ENCODE measurements at regions not wholly inside any gene's neighbourhood (a gene's known extent, or its start where the extent isn't known, plus 50 kb on each side); places are given as distances from the start of the nearest gene placed in this dataset.

DNA sequence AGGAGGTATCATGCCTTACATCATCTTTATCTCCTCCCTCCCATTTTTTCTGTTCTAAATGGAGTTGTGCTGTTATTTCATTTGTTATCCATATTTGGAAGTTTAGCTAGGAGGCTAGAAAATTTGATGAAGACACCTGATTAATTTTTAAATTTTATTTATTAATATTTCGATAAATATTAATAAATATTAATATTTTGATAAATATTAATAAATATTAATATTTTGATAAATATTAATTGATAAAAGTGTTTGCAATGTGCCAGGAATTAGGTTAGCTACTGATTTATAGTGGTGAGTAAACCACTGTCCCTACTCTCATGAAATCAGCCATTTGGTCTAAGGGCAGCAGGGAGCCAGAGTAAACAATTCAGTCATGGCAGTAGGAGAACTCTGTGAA, 161.4 kb downstream of the GNAT3 start:
- DNase-seq, result no peak
- H3K79me2 ChIP-seq (ENCODE audit: low read length), result no peaks in the 10 kb centered on the region
- no peaks in the 10 kb centered on the region for H3K27me3 ChIP-seq (replicated peaks; ENCODE audit: insufficient read depth, low read length)
- H3K9me3 ChIP-seq (replicated peaks; ENCODE audit: insufficient read depth, low read length), result no peaks in the 10 kb centered on the region
- no peaks in the 10 kb centered on the region for H3F3A ChIP-seq (ENCODE audit: insufficient read depth, low read length)
- no peak for TF ChIP-seq EZH2phosphoT487 (IDR thresholded peaks at IDR 0.05; ENCODE audit: low read length)
- TF ChIP-seq EZH2 (optimal IDR thresholded peaks at IDR 0.05; ENCODE audit: low read depth, low read length), result no peak
- no peak for TF ChIP-seq CTCF (IDR thresholded peaks at IDR 0.05; ENCODE audit: low read length)
- no peak overlapping the region for H3K9ac ChIP-seq (ENCODE audit: low read length)
- H3K36me3 ChIP-seq (replicated peaks; ENCODE audit: insufficient read depth, low read length), result no peaks in the 10 kb centered on the region
- no peaks in the 10 kb centered on the region for H3K4me1 ChIP-seq (ENCODE audit: low read length)
- H3K4me2 ChIP-seq (ENCODE audit: low read depth, low read length), result no peak overlapping the region
- no peak overlapping the region for H2AFZ ChIP-seq (ENCODE audit: low read length)
- H3K9me2 ChIP-seq (replicated peaks; ENCODE audit: insufficient read depth, low read length), result no peaks in the 10 kb centered on the region
- no peak overlapping the region for H3K27ac ChIP-seq (ENCODE audit: low read length)
- H3K4me3 ChIP-seq (ENCODE audit: low read length), result no peak overlapping the region
- no peaks in the 10 kb centered on the region for H4K20me1 ChIP-seq (ENCODE audit: insufficient read depth, low read length)

DNA sequence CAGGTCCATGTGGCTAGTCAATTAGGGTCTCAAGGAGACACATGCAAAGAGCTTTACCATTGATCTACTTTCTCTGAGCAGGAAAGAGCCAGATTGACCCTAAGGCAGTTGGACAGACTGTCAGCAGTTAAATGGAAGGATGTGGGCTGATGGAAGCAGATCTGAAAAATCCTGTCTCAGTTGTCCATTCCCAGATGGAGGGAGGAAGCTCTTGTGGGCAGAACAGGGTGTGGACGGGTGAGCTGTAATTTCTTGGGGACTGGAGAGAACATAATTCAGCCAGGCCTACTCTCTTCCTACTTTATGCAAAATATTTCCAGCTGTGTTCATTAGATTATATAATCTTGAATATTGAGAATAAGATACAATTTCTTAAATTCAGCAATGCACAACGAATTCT, 163.6 kb downstream of the GNAT3 start:
- H3K27me3 ChIP-seq (replicated peaks; ENCODE audit: insufficient read depth, low read length), result no peaks in the 10 kb centered on the region
- no peak overlapping the region for H3K27ac ChIP-seq (ENCODE audit: low read length)
- no peak for DNase-seq
- H3K4me3 ChIP-seq (ENCODE audit: low read length), result no peak overlapping the region
- H3K36me3 ChIP-seq (replicated peaks; ENCODE audit: insufficient read depth, low read length), result no peaks in the 10 kb centered on the region
- no peak overlapping the region for H2AFZ ChIP-seq (ENCODE audit: low read length)
- H3K4me1 ChIP-seq (ENCODE audit: low read length), result no peaks in the 10 kb centered on the region
- H4K20me1 ChIP-seq (ENCODE audit: insufficient read depth, low read length), result no peaks in the 10 kb centered on the region
- no peak overlapping the region for H3K9ac ChIP-seq (ENCODE audit: low read length)
- no peaks in the 10 kb centered on the region for H3F3A ChIP-seq (ENCODE audit: insufficient read depth, low read length)
- no peaks in the 10 kb centered on the region for H3K9me3 ChIP-seq (replicated peaks; ENCODE audit: insufficient read depth, low read length)
- no peaks in the 10 kb centered on the region for H3K79me2 ChIP-seq (ENCODE audit: low read length)
- H3K4me2 ChIP-seq (ENCODE audit: low read depth, low read length), result no peak overlapping the region
- H3K9me2 ChIP-seq (replicated peaks; ENCODE audit: insufficient read depth, low read length), result no peaks in the 10 kb centered on the region
- TF ChIP-seq EZH2 (optimal IDR thresholded peaks at IDR 0.05; ENCODE audit: low read depth, low read length) (no peak), CTCF (IDR thresholded peaks at IDR 0.05; ENCODE audit: low read length) (no peak), EZH2phosphoT487 (IDR thresholded peaks at IDR 0.05; ENCODE audit: low read length) (no peak)

- Histone ChIP-seq H3K4me3 (ENCODE audit: low read length) (no peak overlapping the region), H3K27ac (ENCODE audit: low read length) (no peak overlapping the region), H3K4me1 (ENCODE audit: low read length) (no peaks in the 10 kb centered on the region)
These were observed 164.7 kb downstream of the GNAT3 start for GRCh38 chr7:80347173-80347572.

More at GRCh38 chr7:80347173-80347572, 164.7 kb downstream of the GNAT3 start:
- H3K9me3 ChIP-seq (replicated peaks; ENCODE audit: insufficient read depth, low read length), result no peaks in the 10 kb centered on the region
- H4K20me1 ChIP-seq (ENCODE audit: insufficient read depth, low read length), result no peaks in the 10 kb centered on the region
- no peaks in the 10 kb centered on the region for H3F3A ChIP-seq (ENCODE audit: insufficient read depth, low read length)
- no peaks in the 10 kb centered on the region for H3K36me3 ChIP-seq (replicated peaks; ENCODE audit: insufficient read depth, low read length)
- H3K79me2 ChIP-seq (ENCODE audit: low read length), result no peaks in the 10 kb centered on the region
- TF ChIP-seq EZH2phosphoT487 (IDR thresholded peaks at IDR 0.05; ENCODE audit: low read length), result no peak
- TF ChIP-seq CTCF (IDR thresholded peaks at IDR 0.05; ENCODE audit: low read length), result no peak
- no peak for TF ChIP-seq EZH2 (optimal IDR thresholded peaks at IDR 0.05; ENCODE audit: low read depth, low read length)
- no peak overlapping the region for H3K9ac ChIP-seq (ENCODE audit: low read length)
- H3K4me2 ChIP-seq (ENCODE audit: low read depth, low read length), result no peak overlapping the region
- no peak overlapping the region for H2AFZ ChIP-seq (ENCODE audit: low read length)
- no peaks in the 10 kb centered on the region for H3K9me2 ChIP-seq (replicated peaks; ENCODE audit: insufficient read depth, low read length)
- H3K27me3 ChIP-seq (replicated peaks; ENCODE audit: insufficient read depth, low read length), result no peaks in the 10 kb centered on the region
- no peak for DNase-seq

Measured in MM.1S (cell line).